ENCODE measurements at regions not wholly inside any gene's neighbourhood (a gene's known extent, or its start where the extent isn't known, plus 50 kb on each side); places are given as distances from the start of the nearest gene placed in this dataset.

DNA sequence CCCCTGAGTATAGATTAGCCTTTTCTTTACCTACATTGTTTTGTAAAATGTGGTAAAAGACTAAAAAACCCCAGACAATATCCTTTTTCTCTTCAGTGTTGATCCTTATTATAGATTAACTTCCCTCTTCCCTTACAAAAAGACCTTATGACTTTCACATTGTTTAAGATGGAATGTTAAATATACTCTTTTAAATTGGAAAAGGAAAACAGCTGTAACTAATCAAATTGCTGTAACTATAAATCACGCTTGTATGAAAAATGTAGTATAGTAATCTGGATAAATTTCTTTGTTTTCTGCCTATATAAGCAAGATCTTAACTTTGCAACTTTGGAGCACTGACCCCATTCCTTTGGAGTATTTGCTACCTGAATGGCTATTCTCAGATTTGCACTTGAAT is 383.1 kb downstream of the FAM170A start:
- TF ChIP-seq, protein P1, sequence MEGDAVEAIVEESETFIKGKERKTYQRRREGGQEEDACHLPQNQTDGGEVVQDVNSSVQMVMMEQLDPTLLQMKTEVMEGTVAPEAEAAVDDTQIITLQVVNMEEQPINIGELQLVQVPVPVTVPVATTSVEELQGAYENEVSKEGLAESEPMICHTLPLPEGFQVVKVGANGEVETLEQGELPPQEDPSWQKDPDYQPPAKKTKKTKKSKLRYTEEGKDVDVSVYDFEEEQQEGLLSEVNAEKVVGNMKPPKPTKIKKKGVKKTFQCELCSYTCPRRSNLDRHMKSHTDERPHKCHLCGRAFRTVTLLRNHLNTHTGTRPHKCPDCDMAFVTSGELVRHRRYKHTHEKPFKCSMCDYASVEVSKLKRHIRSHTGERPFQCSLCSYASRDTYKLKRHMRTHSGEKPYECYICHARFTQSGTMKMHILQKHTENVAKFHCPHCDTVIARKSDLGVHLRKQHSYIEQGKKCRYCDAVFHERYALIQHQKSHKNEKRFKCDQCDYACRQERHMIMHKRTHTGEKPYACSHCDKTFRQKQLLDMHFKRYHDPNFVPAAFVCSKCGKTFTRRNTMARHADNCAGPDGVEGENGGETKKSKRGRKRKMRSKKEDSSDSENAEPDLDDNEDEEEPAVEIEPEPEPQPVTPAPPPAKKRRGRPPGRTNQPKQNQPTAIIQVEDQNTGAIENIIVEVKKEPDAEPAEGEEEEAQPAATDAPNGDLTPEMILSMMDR (IDR thresholded peaks at IDR 0.05): no peak
- TF ChIP-seq POLR2A (IDR thresholded peaks at IDR 0.05): no peak
